Left renal cortex interstitium (tissue), 4 donors: ENCODE measurements at regions not wholly inside any gene's neighbourhood (a gene's known extent, or its start where the extent isn't known, plus 50 kb on each side); places are given as distances from the start of the nearest gene placed in this dataset.
"Not testable (repeated sequence)": the region's sequence is repeated elsewhere in the genome, so short reads cannot be mapped to it uniquely, and the experiment has no call there.

Source experiments
- DNase-seq, 4 donors: peaks; one replicate each; pipeline ENCODE4 v3.0.0-alpha.2; 2013; ENCODE audit warnings: low read depth in 4 of 4, low spot score in 2 of 4, missing footprints in 1 of 4

GRCh38 chr12:59056966-59057365 lies 136.7 kb upstream of the LRIG3 start:
- DNase-seq, result no peak

DNA sequence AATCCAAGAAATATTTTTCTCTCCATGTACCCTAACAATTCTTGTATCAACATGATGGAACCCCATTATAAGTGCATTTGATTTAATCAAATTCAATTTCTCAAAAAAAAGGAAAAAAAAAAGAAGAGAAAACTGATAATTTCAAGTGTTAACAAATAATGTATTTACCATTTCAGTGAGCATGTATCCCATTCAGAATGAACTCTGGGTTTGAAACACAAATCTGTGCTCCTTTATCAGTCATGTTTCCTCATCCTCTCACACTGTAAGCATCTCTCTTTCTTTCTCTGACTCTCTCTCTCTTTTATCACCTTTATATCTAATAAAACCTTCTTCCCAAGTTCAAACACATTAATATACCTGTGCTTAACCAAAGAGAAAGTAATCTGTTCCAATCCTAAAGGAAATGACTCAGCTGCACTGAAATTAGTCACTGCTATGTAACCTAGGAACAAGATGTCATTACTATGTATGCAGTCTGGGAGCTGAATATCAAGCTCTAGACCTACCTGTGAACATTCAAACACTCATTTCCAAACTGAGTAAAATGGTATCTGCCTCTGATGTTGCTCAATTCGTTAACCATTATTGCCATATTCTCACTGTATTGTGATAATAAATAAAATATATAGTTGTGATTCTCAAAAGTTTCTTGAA lies 135.0 kb upstream of the LRIG3 start:
- DNase-seq, result no peak

DNA sequence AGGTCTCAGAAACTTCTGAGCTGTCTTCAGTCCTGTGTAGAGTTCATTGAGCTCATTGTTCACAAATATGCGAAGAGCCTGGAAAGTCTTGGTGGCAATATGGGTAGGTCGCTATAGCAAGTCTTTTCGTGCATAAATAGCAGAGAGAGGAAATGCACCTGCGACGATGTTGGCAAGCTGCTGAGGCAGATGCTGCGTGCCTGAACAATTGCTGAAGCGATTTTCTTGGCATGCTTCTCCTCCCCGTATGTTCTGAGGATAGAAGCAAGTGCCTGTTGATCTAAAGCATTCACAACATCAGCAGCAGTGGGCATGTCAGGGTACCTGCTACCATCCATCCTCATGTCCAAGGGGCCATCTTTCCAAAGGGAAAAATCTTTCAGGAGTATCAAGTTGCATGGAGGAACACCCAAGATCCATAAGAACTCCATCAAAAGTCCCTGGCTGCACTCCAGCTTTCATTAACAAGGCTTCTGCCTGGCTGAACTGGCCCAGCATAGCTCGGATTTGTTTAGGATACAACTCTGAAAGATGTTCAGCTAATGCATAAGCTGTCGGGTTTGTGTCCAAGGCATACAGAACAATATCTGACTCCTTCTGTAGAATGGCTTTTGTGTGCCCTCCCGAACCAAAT lies 133.1 kb upstream of the LRIG3 start:
- not testable (repeated sequence) for DNase-seq

- no peak for DNase-seq
Measured at GRCh38 chr12:59046763-59047534, 126.6 kb upstream of the LRIG3 start.

- DNase-seq, result no peak
Measured at GRCh38 chr12:59044791-59045190, 124.5 kb upstream of the LRIG3 start.

GRCh38 chr12:59041241-59042121 lies 121.2 kb upstream of the LRIG3 start:
- DNase-seq, result no peak

- peak in 2 of 4 donors; percentile 28 to 35 for DNase-seq
Measured at GRCh38 chr12:59040656-59041055, 120.4 kb upstream of the LRIG3 start.

- DNase-seq, result no peak
Measured at GRCh38 chr12:59040043-59040442, 119.7 kb upstream of the LRIG3 start.

DNA sequence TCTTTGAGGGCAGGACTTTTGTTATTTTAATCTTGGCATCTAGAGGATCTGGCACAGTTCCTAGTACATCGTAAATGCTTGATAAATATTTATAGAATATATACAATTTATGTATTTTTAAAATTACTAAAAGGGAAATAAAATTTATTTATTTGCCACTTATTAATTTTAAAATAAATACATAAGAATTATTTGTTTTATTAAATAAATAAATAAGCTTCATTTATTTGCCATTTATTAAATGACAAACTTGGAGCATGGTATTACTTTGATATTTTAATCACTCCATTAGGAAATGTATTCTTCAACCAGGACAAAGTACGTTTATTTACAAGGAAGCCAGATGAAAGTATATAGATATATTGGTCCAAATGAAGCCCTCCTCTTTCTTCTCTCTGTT lies 118.7 kb upstream of the LRIG3 start:
- DNase-seq, result no peak

DNA sequence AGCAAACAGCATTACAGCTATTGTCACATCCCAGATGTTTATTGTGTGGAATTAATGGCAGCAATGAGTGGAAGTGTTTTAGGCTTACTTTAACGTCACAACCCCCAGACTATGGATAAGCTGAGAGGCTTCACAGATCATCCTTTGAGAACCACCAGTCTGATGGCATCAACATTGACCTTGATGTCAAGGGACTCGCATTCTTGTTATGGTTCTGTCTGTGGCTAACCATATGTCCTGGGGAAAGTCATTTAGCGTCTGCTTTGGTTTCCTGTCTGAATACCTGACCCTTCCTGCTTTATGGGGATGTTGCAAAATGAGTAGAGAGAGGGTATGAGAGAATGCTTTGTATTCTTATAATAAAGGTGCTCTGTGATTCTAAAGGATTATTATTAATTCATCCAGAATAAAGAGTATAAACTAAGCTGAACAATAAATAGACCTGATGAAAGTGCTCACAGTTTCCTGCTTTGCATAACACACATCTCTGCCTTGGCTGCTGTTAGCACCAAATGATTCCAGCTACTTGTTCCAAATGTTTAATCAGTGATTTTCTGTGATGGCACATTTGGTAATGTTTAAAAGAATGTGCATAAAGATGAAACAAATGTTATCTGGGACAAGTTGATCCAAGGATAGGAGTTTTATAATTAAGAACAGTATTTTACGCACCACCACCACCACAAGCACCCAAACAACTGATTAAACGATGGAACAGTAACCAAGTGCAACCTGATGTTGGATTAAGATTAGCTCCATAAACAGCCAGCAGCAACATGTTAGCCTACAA lies 116.9 kb upstream of the LRIG3 start:
- DNase-seq, result no peak

GRCh38 chr12:59036347-59036746 lies 116.0 kb upstream of the LRIG3 start:
- DNase-seq, result no peak

DNA sequence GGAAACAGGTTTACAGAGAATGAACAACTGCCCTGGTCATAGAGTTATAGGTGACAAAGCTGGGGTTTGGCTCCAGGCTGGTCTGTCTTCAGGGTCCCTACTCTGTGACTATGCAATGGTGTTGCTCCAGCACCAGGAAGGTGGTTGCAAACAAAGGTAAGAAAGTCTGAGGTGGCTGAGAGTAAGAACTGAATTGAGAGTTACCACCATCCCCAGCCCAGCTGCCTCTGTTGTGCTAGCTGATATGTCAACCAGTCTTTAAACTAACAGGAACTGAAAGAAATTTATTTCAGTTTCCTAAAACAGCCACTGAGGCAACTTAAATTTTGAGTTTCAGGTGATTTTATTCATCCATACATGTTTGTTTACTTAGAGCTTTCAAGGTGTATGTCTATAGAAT lies 111.0 kb upstream of the LRIG3 start:
- DNase-seq, result no peak

GRCh38 chr12:59030415-59030814 lies 110.1 kb upstream of the LRIG3 start:
- no peak for DNase-seq

- no peak for DNase-seq
Measured at GRCh38 chr12:59027199-59027598, 106.9 kb upstream of the LRIG3 start.

GRCh38 chr12:59023861-59024424 lies 103.6 kb upstream of the LRIG3 start:
- no peak for DNase-seq

- DNase-seq, result no peak
Measured at GRCh38 chr12:59020073-59020946, 100.0 kb upstream of the LRIG3 start.

DNA sequence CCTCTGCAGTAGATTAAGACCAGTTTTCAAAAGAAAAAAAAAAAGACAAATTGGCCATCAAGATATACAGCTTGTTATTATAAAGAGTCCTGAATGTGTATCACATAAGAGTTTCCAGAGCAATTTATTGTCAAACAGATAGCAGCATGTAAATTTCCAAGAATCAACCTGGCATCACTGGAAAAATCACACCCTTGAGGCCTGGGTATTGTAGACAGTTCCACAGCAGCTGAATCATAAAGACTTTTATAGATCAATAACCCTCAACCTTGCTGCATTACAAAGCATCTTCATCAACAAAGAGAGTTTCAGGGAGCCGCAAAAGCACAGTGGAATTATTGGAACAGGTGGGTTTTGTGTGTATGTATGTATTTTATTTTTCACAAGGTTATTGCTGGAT lies 94.6 kb upstream of the LRIG3 start:
- DNase-seq, result no peak

GRCh38 chr12:59010941-59011340 lies 90.6 kb upstream of the LRIG3 start:
- DNase-seq, result no peak

GRCh38 chr12:59010118-59010517 lies 89.8 kb upstream of the LRIG3 start:
- DNase-seq, result peak in 1 of 4 donors; percentile 13
